ENCODE measurements at regions not wholly inside any gene's neighbourhood (a gene's known extent, or its start where the extent isn't known, plus 50 kb on each side); places are given as distances from the start of the nearest gene placed in this dataset.

DNA sequence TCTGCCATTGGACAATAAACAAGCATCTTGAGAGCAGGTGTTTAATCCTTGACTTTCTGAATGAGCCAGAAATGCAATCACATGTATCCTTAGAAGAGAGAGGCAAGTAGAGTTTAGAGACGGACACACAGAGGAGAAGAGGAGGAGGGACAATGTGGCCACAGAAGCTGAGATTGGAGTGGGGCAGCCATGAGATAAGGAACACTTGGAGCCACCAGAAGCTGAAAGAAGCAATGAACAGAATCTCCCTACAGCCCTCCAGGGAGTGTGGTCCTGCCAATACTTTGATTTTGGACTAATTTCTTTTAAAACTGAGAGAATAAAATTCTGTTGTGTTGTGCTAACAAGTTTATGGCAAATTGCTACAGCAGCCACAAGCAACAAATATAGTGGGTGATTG lies 141.0 kb downstream of the ATP6V1G3 start:
- no peak for TF ChIP-seq EZH2 (IDR thresholded peaks at IDR 0.05; ENCODE audit: insufficient read depth, poor library complexity, severe bottlenecking)
- no peak for TF ChIP-seq EZH2phosphoT487 (IDR thresholded peaks at IDR 0.05; ENCODE audit: insufficient read depth, low read depth)
